T-helper 22 cell (primary cell): ENCODE measurements at regions not wholly inside any gene's neighbourhood (a gene's known extent, or its start where the extent isn't known, plus 50 kb on each side); places are given as distances from the start of the nearest gene placed in this dataset.

ENCODE experiments used
- DNase-seq: peaks from one replicate; pipeline ENCODE4 v3.0.0-alpha.2; 2020; ENCODE audit warnings: low read depth

GRCh38 chr2:236499691-236500578, 69.7 kb upstream of the ACKR3 start:
- DNase-seq: no peak

GRCh38 chr2:236501026-236501425, 68.6 kb upstream of the ACKR3 start:
- DNase-seq: no peak

GRCh38 chr2:236501531-236501930, 68.1 kb upstream of the ACKR3 start:
- DNase-seq: no peak

- DNase-seq: no peak
Measured at GRCh38 chr2:236503100-236503499, 66.5 kb upstream of the ACKR3 start.

GRCh38 chr2:236503583-236503982, 66.0 kb upstream of the ACKR3 start:
- DNase-seq: no peak

- no peak for DNase-seq
Measured at GRCh38 chr2:236505041-236505440, 64.6 kb upstream of the ACKR3 start.

- DNase-seq: no peak
Measured at GRCh38 chr2:236505648-236506047, 64.0 kb upstream of the ACKR3 start.

- no peak for DNase-seq
Measured at GRCh38 chr2:236507393-236508085, 62.1 kb upstream of the ACKR3 start.

GRCh38 chr2:236508466-236508865, 61.2 kb upstream of the ACKR3 start:
- no peak for DNase-seq

- no peak for DNase-seq
Measured at GRCh38 chr2:236510034-236510433, 59.6 kb upstream of the ACKR3 start.

GRCh38 chr2:236511266-236511665, 58.4 kb upstream of the ACKR3 start:
- DNase-seq: no peak

- no peak for DNase-seq
Measured at GRCh38 chr2:236512267-236512666, 57.4 kb upstream of the ACKR3 start.

- DNase-seq: peak; percentile 21
Measured at GRCh38 chr2:236512902-236513435, 56.7 kb upstream of the ACKR3 start.

- DNase-seq: no peak
Measured at GRCh38 chr2:236513956-236514355, 55.7 kb upstream of the ACKR3 start.

- no peak for DNase-seq
Measured at GRCh38 chr2:236516708-236517107, 52.9 kb upstream of the ACKR3 start.

GRCh38 chr2:236517251-236518031, 52.2 kb upstream of the ACKR3 start:
- no peak for DNase-seq
